ENCODE measurements at regions not wholly inside any gene's neighbourhood (a gene's known extent, or its start where the extent isn't known, plus 50 kb on each side); places are given as distances from the start of the nearest gene placed in this dataset.

DNA sequence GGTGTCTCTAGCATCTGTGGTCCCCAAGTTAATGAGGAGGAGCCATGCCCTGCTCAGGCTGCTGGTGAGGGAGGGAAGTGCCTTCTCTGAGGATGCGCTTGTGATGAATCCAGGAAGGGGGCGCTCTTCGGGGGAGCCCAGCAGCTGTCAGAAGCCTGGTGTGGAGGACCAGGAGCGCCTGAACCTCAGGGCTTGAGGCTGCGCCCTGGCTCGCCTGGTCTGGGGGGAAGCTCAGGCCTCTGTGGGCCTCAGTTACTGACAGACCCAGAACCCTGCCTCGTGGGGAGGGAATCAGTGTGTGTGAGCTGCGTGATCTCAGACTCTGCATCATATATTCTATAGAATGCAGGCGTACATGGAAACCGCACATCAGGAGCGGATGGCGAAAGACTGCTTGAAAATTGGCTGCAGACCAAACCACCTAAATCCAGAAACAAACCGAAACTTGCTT, 126.1 kb downstream of the SEC14L1 start:
- peak; percentile 38 for DNase-seq

DNA sequence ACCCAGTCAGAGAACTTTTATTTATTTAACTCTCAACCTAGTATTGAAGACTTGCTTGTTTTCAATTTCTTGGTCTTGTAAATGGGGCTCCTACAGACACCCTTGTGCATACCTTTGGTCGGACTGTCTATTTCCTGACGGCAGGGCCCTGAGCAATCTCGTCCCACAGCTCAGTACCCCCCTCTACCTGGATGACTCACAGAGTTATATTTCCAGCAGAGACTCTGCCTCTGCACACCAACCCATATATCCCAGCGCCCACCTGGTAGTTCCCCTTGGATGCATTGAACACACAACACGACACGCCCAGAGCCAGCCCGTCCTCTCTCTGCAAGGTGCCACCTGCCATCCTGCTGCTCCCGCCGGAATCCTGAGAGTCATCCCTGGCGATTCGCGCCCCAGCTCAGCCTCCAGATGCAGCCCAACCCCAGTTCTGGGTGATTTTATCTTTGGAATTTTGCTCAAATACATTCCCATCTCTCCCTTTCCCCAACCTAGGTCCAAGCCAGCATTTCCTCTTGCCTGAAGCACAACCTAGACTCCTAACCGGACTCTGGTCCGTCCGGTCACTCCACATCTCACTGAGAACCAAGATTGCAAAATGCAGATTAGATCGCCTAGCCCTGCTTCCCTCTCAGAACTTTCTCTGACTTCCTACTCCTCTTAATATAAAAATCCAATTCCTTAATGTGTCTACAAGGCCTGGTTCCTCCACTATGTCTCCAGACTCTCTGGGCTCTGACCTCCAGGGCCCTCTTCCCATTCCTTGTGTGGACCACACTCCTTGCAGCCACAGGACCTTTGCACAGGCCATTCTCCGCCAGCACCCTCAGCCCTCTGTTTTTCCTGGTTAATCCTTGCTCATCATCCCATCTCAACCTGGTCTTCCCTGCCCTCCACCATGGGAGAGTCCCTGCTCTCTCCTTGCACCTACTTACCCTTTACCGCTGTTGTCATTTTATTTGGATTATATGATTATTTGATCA, 129.2 kb downstream of the SEC14L1 start:
- no peak for DNase-seq

DNA sequence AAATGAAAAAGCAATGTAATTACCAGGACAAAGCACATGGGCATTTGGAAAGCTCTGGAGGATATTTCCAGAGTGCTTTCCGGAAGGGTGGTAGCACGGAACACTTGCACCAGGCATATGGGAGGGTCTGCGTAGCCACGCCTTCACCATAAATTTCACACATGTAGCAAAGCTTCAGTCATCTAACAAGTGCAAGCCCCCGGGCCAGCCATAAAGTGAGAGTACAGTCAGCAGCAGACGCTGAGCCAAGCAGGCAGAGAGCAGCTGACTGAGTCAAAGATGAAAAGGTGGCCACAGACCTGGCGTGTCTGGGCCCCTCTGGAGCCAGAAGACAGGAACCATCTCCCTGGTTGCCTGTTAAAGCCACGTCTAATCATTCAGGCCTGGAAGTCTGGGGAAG, 130.6 kb downstream of the SEC14L1 start:
- no peak for DNase-seq

DNA sequence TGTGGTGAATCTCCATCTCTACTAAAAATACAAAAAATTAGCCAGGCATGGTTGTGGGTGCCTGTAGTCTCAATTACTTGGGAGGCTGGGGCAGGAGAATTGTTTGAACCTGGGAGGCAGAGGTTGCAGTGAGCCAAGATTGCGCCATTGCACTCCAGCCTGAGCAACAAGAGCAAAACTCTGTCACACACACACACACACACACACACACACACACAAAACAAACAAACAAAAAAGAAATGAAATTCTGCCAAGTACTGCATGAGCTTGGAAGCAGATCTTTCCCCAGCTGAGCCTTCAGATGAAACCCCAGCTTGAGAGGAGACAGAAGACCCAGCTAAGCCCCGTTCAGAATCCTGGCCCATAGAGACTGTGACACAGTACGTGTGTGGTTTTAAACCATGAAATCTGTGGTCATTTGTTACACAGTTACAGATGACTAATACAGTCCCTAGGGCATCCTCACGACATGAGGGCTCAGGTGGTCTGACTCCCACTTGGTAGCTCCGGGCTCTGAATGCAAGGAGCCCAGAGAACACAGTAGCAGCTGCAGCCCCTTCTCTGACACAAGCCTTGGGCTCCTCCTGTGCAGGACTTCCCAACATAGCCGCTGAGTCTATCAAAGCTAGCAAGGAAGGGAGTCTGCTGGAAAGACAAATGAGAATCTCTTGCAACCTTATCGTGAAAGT, 132.8 kb downstream of the SEC14L1 start:
- DNase-seq = no peak

DNA sequence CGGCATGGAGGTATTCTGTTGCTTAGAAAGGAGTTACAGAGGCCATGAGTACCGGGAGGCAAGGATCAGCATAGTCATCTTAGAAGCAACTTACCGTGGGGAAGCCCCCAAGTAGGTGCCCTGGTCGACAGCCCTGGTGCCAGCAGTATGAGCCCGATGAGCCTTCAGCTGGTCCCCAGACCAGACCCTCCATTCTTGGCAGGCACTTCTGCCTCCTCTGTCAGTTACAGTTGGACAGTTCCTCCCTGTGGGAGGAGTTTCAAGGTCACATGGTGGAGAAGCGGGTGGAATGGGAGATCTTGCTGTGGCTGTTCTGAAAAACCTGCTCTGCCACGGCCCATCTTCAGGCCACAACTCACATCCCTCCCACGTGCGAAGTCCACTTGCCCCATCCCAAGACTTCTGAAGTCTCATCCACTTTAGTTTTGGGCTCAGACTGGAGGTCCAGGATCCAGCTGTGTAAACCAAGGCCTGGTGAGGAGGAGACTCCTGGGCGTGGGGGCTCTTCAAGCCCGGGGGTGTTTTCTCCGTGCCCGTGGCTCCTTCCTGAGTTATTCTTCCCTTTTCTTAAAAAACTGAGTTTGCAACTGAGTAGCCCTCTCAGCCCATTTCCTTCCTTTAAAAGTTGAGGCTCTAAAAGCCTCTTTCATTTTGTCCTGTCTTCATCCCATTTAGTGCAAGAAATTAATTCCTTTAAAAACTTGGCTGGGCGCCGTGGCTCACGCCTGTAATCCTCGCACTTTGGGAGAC, 133.5 kb downstream of the SEC14L1 start:
- no peak for DNase-seq

DNA sequence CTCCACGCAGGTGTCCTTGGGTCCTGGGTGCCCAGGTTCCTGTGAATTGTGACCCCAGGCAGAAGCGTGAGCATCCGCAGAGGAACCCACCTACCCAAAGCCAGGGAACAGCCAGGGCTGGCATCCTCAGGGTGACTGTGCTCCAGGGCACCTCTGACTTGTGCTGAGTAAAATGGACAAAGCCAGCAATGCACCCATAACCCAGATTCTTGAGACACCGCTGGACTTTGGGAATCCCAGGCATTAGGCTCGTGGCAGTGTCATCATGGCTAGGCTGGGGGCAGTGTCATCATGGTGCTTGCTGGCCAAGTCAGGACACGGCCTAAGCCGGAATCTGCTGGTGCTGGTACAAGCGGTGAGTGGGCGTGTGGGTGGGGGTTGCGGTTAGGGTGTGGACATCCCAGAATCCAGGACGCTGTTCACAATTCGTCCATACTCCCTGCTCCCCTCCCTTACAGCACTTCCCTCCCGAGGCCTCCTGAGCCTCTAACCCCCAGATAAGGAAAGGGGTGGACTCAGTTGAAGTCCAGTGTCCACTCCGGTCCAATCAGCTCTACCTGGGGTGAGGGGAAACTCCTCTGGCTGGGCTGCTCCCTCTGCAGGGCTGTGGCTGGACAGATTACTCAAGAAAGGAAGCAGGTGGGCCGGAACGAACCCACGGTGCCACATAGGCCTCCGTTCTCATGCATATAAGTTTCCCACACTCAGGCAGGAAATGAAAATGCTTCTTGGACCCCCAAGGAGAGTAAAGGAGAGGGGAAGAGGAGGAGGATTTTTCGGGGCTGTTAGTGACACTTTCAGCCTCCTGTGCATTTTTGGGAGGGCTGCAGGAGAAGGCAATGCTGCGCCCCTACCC, 138.9 kb downstream of the SEC14L1 start:
- DNase-seq = no peak

DNA sequence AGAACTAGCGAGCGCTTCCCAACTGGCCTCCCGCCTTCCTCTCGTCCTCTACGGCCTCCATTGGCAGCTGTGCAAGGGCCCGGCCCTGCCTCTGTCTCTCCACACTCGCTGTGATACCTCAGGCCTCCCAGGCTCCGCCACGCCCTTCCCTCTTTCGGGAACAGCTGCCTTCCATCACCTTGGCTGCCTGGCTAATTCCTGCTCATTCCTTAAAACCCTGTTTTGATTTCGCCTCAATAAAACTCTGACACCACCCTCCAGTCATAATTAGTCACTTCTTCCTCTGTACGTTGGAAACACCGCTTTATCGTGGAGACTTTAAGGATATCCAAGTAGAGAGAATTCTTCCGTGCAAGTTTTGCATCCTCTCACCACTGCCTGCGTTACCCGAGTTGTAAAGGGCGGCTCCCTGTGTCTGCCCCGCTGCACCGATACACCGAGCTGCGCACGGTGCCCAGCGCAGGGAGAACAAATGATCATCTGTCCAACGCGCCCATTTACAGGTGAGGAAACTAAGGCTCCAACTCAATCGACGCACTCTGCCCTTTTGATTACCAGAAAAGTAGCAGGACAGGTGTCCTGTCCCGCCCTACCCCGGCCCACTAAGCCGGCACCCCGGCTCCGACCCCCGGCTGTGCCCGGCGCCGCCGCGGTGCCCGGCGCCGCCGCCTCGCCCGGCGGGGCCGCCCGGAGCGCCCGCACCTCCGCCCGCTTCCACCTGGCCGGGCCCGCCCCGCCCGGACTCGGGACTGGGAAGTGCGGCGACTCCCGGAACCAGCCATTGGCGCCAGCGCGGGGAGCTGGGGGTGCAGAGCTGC, 139.7 kb downstream of the SEC14L1 start:
- no peak for DNase-seq

DNA sequence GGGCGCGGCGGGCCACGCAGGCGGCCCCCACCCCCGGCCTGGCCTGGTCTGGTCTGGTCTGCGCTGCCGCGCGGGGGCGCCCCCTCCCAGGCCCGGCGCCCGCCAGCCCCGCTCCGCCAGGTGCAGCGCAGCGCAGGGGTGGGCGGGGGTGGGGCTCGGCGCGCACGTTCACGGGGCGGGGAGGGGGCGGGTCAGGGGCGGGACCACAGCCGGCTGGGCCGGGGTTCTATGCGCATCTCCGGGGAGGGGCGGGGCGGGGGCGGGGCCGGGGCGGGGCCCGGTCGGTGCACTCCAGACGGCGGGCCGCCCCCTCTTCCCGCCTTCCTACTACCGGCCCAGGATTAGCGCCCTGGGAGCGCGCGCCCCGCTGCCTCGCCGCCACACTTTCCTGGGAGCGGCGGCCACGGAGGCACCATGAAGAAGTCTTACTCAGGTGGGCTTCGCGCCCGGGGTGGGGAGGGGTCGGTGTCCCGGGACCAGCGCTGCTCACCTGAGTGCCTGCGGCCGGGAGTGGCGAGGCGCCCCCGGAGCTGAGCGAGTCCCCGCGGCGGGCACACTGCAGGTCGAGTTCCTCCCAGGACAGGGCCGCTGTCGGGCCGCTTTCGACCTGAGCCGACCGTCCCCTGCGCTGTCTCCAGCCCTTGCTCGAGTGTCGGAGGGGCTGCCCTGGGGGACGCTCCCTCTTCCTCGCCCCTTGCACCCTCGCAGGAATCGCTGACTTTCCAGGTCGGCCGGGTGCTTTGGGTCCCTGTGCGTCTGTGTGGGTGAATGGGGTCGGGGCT, 140.5 kb downstream of the SEC14L1 start:
- DNase-seq = no peak

DNA sequence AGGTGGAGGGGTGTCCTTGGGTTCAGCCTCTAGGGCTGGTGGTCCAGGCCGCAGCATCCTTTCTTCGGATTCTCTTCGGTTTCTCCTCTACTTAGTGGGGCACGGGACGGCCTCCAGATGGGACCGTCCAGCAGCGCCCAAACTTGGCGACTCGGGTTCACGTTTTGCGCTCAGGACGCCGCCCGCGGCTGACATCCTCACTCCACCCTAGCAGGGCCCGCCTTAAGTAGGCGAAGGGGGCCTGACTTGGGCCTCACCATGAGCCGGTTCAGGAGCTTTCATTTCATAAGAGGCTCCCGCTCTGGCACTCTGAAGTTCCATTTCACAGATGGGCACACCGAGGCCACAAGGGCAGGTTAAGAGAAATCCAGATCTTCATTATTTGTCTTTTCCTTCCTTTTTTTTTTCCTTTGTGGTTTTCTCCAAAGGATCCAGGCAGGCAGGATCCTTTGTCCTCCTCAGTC, 141.2 kb downstream of the SEC14L1 start:
- no peak for DNase-seq

DNA sequence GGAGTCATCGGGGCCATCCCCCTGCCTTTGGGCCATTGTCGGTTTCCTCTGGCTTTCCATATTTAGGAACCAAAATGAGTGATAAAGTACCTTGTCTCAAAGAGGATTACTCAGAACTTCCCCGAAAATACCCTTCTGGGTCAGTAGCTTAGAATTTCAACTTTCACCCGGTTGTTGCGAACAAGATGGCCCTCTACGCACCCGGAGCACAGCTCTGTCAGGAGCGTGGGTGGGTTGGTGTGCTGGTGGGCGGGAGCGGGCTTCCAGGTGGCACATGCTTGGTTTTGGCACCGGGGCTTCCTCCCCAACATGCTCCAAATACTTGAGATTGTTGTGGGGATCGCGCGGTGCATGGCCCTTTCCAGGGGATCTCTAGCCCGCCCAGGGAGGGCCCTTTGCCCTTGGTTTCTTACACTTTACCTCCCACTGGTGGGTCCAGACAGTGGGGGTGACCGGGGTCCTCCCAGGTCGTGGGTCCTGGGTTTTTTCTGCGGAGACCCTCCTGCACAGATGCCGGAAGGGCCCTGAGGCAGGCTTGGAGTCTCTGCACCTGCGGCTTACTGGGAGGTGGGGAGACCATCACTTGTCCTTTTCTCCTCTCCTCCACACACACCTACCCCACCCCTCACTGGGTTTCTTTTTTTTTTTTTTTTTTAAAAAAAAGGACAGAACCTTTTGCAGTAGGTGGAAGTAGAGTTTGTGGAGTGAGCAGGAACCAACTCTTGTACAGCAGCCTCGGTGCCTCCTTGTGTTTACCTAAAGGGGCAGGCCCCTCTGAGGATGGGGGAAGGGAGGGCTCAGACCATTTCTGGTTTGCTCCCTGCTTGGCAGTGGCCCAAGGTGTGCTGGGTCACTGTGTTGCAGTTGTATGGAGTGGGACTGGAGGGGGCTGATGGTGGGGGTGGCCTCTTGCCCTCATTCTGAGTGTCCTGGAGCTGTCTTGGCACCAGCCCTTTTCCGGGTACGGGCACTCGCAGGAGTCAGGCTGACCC, 142.1 kb downstream of the SEC14L1 start:
- DNase-seq = no peak

DNA sequence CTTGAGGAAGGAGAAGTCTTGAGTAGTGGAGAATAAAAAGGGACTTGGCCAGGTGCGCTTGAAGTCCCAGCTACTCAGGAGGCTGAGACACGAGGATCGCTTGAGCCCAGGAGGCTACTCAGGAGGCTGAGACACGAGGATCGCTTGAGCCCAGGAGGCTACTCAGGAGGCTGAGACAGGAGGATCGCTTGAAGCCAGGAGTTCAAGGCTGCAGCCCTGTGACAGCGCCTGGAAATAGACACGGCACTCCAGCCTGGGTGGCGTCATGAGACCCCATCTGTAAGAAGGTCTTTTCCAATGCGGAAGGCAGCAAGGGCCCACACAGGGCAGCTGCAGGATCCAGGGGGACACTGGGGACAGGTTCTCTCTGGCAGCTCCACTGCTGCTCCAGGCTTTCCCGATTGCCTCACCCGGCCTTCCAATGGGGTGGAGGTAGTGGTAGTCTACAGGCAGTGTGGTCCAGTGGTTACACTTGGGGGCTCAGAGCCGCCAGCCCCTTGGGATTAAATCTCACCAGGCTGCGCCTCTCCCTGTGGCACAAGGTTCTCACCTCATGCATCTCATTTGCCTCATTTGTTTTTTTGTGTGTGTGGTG, 143.4 kb downstream of the SEC14L1 start:
- no peak for DNase-seq

DNA sequence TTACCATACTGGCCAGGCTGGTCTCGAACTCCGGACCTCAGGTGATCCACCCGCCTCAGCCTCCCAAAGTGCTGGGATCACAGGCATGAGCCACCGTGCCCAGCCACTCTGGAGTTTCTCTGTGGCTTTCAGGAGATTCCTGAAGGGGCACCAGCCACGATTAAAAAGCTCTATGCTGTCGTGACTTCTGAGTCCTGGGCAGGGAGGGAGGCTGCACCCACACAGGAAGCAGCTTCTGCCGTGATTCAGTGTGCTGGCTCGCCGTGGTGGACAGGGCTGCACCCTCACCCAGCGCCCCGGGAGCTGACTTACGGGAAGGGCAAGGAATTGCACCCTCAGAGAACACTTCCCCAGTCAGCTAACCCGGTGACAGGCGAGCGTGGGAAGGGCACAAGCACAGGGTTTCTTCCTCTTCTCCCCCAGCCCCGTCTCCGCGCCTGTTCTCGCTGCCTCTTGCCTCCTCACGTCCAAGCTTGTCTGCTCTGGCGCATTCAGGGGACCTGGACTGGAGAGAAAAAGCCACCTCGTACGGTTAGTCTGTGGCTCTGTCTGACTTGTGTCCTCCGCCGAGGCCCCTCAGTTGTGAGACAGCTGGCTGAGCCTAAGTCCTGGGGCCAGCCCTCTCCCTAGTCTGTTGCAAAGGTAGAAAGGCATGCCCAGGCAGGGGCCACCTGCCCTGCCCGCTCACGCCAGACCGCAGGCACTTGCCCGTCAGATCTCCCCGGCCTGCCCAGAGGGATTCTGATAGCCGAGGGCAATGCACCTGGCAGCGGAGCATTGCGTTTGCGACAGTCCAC, 145.0 kb downstream of the SEC14L1 start:
- DNase-seq = peak; percentile 18

DNA sequence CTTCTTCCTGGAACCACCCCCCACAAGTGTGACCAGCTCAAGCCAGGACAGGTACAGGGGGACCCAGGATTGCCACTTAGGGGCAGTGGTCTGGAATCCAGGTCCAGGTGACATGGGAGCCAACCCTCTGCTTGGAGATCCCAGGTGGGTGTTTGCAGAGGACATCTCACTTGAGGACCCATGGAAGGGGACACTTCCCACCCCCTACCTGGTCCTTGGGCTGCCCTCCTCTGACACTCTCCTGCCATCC, 145.5 kb downstream of the SEC14L1 start:
- no peak for DNase-seq

DNA sequence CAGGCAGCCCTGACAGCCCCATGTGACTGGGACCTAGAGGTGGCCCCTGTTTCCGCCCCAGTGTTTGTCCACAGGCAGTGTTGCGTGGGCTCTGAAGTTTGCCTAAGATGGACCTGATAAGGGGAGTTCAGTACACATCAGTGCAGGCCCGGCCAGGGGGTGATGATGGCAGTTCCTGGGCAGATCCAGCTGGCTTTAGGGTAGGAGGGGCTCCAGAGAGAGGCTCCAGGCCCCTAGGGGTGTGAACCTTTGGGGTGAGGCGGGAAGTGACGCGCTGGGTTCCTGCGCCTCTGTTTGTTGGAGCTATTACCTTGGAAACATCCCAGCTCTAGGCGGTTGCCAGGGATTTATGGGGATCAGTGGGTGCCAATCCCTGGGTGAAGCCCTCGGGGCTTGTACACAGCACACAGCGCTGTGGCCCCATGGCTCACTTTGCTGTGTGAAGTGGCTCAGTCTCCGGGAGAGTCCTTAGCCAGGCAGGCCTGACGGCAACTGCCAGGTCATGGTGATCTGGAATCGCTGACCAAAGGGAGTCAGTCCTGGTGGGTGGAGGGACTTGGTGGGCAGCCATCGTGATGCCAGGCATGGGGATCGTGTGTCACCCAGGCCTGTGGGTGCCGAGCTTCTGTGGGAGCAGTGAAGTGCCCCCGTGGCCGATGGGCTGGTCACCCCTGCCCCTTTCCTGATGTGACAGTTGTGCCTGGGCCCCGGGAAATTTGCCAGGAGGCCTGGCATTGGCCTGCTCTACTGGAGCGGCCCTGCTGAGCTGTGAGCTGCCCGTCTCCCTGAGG, 146.1 kb downstream of the SEC14L1 start:
- DNase-seq = no peak

DNA sequence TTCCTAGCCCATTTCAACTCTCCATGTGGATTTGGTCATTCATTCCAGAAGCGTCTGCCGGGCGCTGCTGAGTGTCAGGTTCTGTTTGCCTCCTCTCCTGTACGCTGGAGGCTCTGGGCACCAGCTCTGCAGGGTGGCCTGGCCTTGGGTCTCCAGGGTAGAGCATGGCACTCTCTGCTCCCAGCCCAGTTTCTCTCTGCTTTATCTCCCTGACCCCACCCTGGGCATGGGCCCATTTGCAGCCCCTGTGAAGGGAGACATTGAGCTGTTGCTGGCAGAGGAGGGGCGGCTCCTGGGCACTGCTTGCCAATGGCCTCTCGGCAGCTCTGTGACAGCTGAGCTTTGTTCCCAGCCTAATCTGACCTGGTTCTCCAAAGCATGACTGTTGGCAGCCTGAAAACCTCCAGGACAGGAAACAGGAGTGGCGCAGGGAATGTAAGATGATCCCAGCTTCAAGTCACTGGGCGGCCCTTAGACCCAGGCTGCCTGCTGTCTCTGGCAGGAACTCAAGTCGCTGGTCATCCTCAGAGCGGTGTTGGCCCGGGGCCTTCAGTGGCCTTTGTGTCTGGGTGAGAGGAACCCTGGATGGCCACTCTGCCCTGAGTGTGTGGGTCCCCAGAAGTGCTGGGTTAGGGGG, 146.8 kb downstream of the SEC14L1 start:
- DNase-seq = no peak

DNA sequence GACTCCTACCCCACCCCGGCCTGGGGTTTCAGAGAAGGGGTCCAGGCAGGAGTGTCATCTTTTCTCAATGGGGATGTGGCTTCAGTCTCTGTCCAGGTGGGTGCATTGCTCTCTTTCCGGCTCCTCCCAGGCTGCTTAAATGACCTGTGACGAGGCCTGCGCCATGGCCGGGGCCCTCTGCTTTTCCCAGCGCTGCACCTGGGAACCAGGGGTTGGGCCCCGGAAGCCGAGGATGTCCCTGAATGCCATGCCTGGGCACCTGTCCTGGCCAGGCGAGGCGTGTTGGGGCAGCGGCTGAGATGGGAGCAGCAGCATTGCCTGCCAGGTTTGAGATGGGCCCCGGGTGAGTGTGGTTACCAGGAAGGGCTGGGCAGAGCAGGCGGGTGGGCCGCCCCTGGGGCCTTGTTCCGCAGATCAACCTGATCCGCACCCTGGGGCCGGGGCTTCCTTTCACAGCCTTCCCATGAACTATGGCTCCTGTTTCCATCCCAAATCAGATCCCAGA, 147.4 kb downstream of the SEC14L1 start:
- DNase-seq = no peak
